ENCODE measurements at regions not wholly inside any gene's neighbourhood (a gene's known extent, or its start where the extent isn't known, plus 50 kb on each side); places are given as distances from the start of the nearest gene placed in this dataset.

DNA sequence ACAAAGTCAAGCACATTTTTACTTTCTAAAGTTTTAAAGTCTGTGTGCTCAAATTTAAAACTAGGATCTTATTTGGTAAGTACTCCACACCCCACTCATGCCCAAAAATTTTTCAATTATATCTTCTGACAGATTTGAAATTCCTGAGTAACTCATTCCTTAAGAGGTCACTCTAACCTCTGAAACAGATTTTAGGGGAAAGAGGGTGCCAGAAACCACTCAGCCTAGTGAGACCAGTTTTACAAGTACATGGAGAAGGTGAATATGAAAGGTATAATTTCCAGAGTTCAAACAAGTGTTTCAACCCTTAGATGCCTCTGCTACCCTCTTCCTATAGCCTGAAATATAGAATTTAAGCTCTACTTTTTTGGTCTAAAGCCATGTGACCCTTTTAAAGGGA, 79.2 kb downstream of the C7orf25 start:
- no peak for DNase-seq (ENCODE audit: low read depth)
- H3K4me3 ChIP-seq (ENCODE audit: low read depth, low read length): no peak overlapping the region
- TF ChIP-seq, protein P1, sequence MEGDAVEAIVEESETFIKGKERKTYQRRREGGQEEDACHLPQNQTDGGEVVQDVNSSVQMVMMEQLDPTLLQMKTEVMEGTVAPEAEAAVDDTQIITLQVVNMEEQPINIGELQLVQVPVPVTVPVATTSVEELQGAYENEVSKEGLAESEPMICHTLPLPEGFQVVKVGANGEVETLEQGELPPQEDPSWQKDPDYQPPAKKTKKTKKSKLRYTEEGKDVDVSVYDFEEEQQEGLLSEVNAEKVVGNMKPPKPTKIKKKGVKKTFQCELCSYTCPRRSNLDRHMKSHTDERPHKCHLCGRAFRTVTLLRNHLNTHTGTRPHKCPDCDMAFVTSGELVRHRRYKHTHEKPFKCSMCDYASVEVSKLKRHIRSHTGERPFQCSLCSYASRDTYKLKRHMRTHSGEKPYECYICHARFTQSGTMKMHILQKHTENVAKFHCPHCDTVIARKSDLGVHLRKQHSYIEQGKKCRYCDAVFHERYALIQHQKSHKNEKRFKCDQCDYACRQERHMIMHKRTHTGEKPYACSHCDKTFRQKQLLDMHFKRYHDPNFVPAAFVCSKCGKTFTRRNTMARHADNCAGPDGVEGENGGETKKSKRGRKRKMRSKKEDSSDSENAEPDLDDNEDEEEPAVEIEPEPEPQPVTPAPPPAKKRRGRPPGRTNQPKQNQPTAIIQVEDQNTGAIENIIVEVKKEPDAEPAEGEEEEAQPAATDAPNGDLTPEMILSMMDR (IDR thresholded peaks at IDR 0.05; ENCODE audit: insufficient read depth, low read depth, low read length): no peak

DNA sequence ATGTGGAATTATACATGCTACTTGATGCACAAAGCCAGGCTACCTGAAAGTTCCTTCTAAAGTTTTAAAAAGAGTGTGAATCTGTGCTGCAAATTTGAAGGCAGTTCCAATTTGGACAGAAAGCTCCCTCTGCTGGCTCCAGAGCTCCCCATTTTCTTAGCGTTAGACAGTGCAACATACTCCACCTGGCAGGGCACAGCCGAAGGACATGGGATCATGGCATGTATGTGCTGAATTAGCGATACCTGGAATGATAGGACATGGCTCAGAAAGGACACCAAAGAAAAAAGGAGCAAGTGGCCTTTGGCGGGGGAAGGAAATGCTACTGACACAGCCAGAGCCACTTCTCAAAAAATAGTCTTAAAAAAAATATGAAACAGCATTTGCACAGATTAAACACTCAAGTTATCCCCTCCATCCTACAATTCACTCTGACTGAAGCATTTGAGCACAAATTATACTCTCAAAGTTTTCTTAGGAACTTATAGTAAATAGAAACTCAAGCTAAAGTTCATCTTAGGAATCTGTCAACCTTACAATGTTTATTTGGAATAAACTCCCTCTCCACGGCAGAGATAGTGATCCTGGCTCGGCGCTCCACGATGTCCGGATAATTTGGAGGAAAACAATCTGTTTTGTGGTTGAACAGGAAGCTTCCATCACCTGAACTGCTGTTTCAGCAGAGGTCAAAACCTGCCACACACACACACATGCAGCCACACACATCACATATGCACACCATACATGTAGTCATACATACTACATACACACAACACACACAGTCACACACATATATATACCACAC, 80.0 kb downstream of the C7orf25 start:
- peak; percentile 51 for DNase-seq (ENCODE audit: low read depth)
- TF ChIP-seq, protein P1 (IDR thresholded peaks at IDR 0.05; ENCODE audit: insufficient read depth, low read depth, low read length): peak; percentile 73
- H3K4me3 ChIP-seq (ENCODE audit: low read depth, low read length): no peak overlapping the region

DNA sequence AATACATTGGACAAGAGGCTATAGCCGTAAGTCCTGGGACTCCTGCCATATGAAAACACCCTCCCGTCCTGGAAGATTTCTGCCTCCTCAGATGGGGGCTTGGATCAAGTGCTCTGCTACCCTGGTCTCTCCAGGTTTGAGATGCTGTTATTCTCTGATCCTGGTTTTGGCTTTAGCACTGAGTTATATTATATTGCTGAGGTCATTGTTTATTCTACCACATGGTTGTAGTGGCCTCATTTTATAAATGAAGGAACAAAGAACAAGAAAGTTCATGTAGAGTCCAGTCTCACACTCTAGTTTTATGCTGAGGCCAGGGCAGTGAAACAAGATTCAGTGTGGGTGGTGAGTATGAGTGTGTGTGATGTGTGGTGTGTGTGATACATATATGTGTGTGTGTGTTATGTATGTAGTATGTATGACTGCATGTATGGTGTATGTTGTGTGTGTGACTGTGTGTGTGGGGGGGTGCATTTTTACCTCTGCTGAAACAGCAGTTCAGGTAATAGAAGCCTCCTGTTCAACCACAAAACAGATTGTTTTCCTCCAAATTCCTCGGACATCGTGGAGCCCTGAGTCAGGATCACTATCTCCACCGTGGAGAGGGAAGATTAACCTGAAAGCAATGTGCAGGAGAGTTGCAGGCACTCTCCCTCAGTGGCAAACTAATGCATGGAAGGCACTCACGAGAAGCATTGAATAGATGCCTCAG, 80.7 kb downstream of the C7orf25 start:
- TF ChIP-seq, protein P1 (IDR thresholded peaks at IDR 0.05; ENCODE audit: insufficient read depth, low read depth, low read length): no peak
- DNase-seq (ENCODE audit: low read depth): peak; percentile 11
- no peak overlapping the region for H3K4me3 ChIP-seq (ENCODE audit: low read depth, low read length)

DNA sequence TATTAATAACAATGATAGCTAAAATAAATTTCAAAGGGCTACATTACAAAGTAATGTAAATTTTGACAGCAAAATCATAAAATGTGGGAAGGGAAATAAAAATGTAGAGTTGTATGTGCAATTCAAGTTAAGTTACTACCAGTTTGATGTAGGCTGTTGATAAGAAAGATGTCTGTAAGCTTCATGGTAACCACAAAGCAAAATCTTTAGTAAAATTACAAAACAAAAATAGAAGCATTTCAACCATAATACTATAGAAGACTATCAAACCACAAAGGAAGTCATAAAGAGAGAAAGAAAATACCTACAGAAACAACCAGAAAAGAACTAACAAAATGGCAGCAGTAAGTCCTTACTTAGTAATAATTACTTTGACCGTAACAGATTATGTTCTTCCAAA, 99.1 kb downstream of the C7orf25 start:
- no peak for DNase-seq (ENCODE audit: low read depth)
- H3K4me3 ChIP-seq (ENCODE audit: low read depth, low read length): no peak overlapping the region
- TF ChIP-seq, protein P1 (IDR thresholded peaks at IDR 0.05; ENCODE audit: insufficient read depth, low read depth, low read length): no peak

DNA sequence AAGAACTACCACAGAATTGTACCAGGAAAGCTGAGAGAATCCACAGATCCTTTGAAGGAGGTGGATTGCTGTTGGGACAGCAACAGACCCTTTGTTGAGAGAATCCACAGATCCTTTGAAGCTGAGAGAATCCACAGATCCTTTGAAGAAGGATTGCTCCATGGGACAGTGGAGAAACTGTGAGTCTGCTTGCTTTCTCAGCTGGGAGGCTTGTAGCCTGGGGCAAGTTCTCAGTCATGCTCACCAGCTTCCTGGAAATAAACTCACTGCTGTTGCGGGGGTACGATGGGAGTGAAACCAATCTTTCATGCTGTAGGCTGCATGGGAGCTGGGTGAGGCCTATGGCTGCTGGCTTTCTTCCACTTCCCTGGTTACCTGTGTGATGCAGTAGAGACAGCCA, 106.3 kb downstream of the C7orf25 start:
- DNase-seq (ENCODE audit: low read depth): no peak
- TF ChIP-seq, protein P1 (IDR thresholded peaks at IDR 0.05; ENCODE audit: insufficient read depth, low read depth, low read length): no peak
- no peak overlapping the region for H3K4me3 ChIP-seq (ENCODE audit: low read depth, low read length)

DNA sequence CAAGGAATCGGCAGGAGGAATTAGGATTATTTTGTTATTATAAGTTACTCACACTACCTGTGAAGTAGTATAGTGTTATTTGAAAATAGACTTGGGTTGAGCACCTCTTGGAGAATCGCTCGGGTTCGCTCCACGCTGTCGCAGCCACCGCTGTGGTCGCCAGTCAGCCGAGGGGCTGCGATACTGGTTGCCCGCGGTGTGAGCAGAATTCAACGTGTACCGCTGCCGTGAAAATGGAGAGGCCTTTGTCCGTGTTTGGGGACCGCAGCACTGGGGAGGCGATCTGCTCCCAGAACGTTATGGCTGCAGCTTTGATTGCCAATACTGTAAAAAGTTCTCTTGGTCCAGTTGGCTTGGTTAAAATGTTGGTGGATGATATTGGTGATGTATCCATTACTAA, 117.2 kb downstream of the C7orf25 start:
- TF ChIP-seq, protein P1 (IDR thresholded peaks at IDR 0.05; ENCODE audit: insufficient read depth, low read depth, low read length): no peak
- DNase-seq (ENCODE audit: low read depth): no peak
- no peak overlapping the region for H3K4me3 ChIP-seq (ENCODE audit: low read depth, low read length)

Data from fibroblast of villous mesenchyme (primary cell).